ENCODE measurements at regions not wholly inside any gene's neighbourhood (a gene's known extent, or its start where the extent isn't known, plus 50 kb on each side); places are given as distances from the start of the nearest gene placed in this dataset.

DNA sequence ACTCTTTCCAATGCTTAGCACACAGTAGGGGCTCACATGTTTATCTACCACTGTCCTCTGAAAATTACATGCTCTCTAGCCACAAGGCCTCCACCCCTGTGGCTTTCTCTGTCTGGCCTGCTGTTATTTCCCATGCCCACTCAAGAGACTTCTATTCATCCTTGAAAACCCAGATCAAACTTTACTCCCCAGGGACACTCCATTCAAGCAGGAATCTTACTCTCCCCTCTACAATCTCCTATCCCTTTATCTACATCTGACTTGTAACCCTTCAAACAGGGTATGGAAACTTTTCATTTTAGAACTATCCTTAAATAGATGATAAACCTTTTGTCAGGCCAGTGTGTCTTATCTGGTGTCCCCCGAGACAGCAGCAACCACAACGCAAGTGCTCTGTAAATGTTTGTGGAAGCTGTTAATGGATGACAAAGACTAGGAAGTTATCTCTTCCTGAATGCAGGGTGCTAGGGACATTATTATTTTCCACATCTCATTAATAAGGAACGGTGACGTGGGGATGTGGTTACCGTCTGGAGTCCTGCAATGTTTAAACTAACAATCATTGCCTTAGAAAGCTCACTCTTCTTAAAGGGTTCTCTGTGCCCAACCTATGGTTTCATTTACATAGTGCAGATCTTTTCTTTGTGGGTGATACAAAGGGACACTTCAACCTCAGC lies 322.3 kb downstream of the ARRDC4 start:
- TF ChIP-seq, protein P1, sequence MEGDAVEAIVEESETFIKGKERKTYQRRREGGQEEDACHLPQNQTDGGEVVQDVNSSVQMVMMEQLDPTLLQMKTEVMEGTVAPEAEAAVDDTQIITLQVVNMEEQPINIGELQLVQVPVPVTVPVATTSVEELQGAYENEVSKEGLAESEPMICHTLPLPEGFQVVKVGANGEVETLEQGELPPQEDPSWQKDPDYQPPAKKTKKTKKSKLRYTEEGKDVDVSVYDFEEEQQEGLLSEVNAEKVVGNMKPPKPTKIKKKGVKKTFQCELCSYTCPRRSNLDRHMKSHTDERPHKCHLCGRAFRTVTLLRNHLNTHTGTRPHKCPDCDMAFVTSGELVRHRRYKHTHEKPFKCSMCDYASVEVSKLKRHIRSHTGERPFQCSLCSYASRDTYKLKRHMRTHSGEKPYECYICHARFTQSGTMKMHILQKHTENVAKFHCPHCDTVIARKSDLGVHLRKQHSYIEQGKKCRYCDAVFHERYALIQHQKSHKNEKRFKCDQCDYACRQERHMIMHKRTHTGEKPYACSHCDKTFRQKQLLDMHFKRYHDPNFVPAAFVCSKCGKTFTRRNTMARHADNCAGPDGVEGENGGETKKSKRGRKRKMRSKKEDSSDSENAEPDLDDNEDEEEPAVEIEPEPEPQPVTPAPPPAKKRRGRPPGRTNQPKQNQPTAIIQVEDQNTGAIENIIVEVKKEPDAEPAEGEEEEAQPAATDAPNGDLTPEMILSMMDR (IDR thresholded peaks at IDR 0.05): no peak
- Histone ChIP-seq H3K79me2 (no peaks in the 10 kb centered on the region), H3K27me3 (ENCODE audit: control insufficient read depth, insufficient read depth, low read length) (peaks cover 4% of the 10 kb centered on the region), H3K9ac (no peak overlapping the region), H3K4me3 (ENCODE audit: low read depth, low read length) (no peak overlapping the region), H3K27ac (no peak overlapping the region), H3K36me3 (ENCODE audit: control insufficient read depth, insufficient read depth, low read length) (no peaks in the 10 kb centered on the region), H3K4me2 (ENCODE audit: low read length) (no peak overlapping the region), H2AFZ (no peak overlapping the region), H3K4me1 (no peaks in the 10 kb centered on the region), H3K9me3 (ENCODE audit: control insufficient read depth, low read length) (no peaks in the 10 kb centered on the region)

DNA sequence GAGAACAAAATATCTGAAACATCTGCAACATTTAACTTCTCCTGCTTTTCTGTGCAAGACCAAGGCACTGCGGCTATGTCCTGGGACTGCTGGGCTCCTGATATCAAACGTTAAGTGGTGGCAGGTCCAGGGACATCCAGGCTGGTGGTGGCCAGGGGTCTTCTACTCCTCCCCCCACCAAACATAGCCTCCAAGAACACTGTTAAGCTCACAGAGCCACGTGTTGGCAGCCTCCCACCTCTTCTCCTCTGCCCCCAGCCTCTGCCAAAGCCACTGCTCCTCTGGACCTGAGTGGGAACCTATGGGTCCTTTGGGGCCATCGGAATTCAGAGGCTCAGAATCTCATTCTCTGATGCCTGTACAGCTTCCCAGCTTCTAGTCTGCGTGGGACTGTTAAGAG lies 325.7 kb downstream of the ARRDC4 start:
- no peaks in the 10 kb centered on the region for H3K4me1 ChIP-seq
- H3K36me3 ChIP-seq (ENCODE audit: control insufficient read depth, insufficient read depth, low read length): no peaks in the 10 kb centered on the region
- no peak overlapping the region for H3K4me3 ChIP-seq (ENCODE audit: low read depth, low read length)
- no peak overlapping the region for H3K4me2 ChIP-seq (ENCODE audit: low read length)
- H3K79me2 ChIP-seq: no peaks in the 10 kb centered on the region
- H3K27ac ChIP-seq: no peak overlapping the region
- H3K9me3 ChIP-seq (ENCODE audit: control insufficient read depth, low read length): no peaks in the 10 kb centered on the region
- no peak overlapping the region for H3K9ac ChIP-seq
- no peak overlapping the region for H2AFZ ChIP-seq
- peaks cover 4% of the 10 kb centered on the region for H3K27me3 ChIP-seq (ENCODE audit: control insufficient read depth, insufficient read depth, low read length)
- TF ChIP-seq, protein P1 (IDR thresholded peaks at IDR 0.05): no peak

- no peak overlapping the region for H2AFZ ChIP-seq
- H3K9ac ChIP-seq: no peak overlapping the region
- TF ChIP-seq, protein P1 (IDR thresholded peaks at IDR 0.05): no peak
- H3K27me3 ChIP-seq (ENCODE audit: control insufficient read depth, insufficient read depth, low read length): peaks cover 4% of the 10 kb centered on the region
- H3K4me2 ChIP-seq (ENCODE audit: low read length): no peak overlapping the region
- no peaks in the 10 kb centered on the region for H3K36me3 ChIP-seq (ENCODE audit: control insufficient read depth, insufficient read depth, low read length)
- no peak overlapping the region for H3K27ac ChIP-seq
- H3K4me1 ChIP-seq: no peaks in the 10 kb centered on the region
- H3K79me2 ChIP-seq: no peaks in the 10 kb centered on the region
- no peak overlapping the region for H3K4me3 ChIP-seq (ENCODE audit: low read depth, low read length)
- H3K9me3 ChIP-seq (ENCODE audit: control insufficient read depth, low read length): no peaks in the 10 kb centered on the region
Measured at GRCh38 chr15:98286831-98287230, 326.3 kb downstream of the ARRDC4 start.

DNA sequence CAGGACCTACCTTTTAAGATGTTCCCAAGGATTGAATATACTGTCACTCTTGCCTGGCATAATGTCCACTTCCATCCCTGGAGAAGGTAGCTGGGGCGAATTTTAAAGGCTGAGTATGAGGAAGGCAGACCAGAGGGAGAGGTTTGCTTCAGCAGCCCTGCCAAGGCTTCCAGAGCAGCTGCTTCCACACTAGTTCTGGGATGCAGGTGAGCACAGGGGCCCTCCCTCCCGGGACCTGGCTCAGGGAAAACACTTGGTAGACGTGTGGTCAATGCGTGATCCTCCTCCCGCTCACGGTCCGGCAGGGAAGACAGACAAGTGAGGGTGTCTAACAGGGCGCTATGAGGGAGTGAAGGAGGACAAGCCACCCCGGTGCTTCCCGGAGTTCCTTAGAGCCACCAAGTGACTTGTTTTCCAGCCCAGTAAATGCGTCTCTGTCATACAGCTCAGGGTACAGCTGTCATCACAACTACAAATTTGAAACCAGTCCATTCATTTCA lies 327.6 kb downstream of the ARRDC4 start:
- Histone ChIP-seq H3K4me2 (ENCODE audit: low read length) (no peak overlapping the region), H3K4me1 (no peaks in the 10 kb centered on the region), H3K36me3 (ENCODE audit: control insufficient read depth, insufficient read depth, low read length) (no peaks in the 10 kb centered on the region), H3K27ac (no peak overlapping the region), H3K4me3 (ENCODE audit: low read depth, low read length) (no peak overlapping the region), H3K27me3 (ENCODE audit: control insufficient read depth, insufficient read depth, low read length) (no peaks in the 10 kb centered on the region), H3K9ac (no peak overlapping the region), H3K79me2 (no peaks in the 10 kb centered on the region), H3K9me3 (ENCODE audit: control insufficient read depth, low read length) (no peaks in the 10 kb centered on the region), H2AFZ (no peak overlapping the region)
- TF ChIP-seq, protein P1 (IDR thresholded peaks at IDR 0.05): no peak

DNA sequence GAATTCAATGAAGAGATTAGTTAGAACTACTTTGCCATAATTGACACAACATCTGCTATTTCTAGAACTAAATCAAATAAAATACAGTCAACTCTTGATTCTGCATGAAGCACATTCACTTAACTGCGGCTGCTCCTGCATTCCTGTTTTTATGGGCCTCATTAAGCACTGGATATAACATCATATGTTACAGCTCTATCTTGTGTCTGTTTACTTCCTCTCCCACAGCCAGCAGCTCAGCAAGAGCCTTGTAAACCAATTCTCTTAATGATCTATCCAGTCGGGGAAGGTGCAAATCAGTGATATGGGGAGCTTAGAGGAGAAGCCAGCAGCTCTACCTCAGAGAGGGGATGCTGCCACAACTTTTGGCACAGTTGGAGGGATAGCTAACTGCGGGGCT lies 329.2 kb downstream of the ARRDC4 start:
- H3K36me3 ChIP-seq (ENCODE audit: control insufficient read depth, insufficient read depth, low read length): no peaks in the 10 kb centered on the region
- H3K9me3 ChIP-seq (ENCODE audit: control insufficient read depth, low read length): no peaks in the 10 kb centered on the region
- H3K4me3 ChIP-seq (ENCODE audit: low read depth, low read length): no peak overlapping the region
- H3K27ac ChIP-seq: no peak overlapping the region
- no peaks in the 10 kb centered on the region for H3K27me3 ChIP-seq (ENCODE audit: control insufficient read depth, insufficient read depth, low read length)
- H3K4me2 ChIP-seq (ENCODE audit: low read length): no peak overlapping the region
- no peak overlapping the region for H3K9ac ChIP-seq
- no peaks in the 10 kb centered on the region for H3K79me2 ChIP-seq
- no peaks in the 10 kb centered on the region for H3K4me1 ChIP-seq
- no peak overlapping the region for H2AFZ ChIP-seq
- TF ChIP-seq, protein P1 (IDR thresholded peaks at IDR 0.05): no peak

All from parathyroid adenoma (tissue), 2 donors.